ENCODE measurements at regions not wholly inside any gene's neighbourhood (a gene's known extent, or its start where the extent isn't known, plus 50 kb on each side); places are given as distances from the start of the nearest gene placed in this dataset.

DNA sequence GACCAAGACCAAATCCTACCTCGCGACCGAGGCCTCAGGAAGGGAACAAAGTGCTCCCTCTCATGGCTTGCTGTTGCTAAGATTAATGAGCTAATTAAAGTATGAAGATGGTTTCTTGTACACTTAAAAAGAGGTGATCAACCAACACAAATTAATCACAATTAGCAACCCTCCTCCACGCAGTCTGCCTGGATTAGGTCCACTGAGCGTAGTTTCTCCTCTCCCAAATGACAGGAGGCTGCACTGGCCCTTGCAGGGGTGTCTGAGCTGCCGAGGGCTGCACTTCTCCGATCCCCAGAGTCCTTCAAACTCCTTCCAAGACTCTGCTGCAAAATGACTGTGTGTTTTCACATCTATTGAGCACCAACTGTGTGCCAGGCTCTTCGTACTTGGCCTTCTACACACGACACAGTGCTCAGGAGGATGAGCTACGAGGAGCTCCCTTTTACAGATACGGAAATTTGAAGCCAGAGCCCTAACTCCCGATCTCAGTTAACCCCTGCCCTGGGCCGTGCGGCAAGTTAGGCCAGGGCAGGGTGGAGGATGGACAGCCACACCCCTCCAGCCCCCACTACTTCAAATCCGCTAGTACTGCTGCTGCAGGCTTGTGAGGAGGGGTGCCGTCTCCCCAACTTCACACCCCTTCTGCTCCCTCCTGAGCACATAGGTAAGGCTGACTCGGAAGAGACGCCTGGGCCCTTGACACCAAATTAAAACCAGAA is 101.0 kb upstream of the LINGO1 start:
- H3K27ac ChIP-seq (ENCODE audit: low read length): no peak overlapping the region
- ChIA-PET CTCF (interaction anchor here (0.6 kb wide), 1 partner anchor 51 kb away, joined by 3 read pairs; no protein-coding TSS in a partner anchor), POLR2A (interaction anchor here (0.6 kb wide), 1 partner anchor 1572 kb away, joined by 3 read pairs; no protein-coding TSS in a partner anchor)
- intact Hi-C loops (cut with micrococcal nuclease; ENCODE audit: unreplicated experiment): no loop called here
- H3K4me1 ChIP-seq (ENCODE audit: control insufficient read depth, insufficient read depth, low read length): no peaks in the 10 kb centered on the region
- H3K27me3 ChIP-seq (ENCODE audit: control insufficient read depth, insufficient read depth, low read length): no peaks in the 10 kb centered on the region; the same call in 1 of the 2 replicates
- no peak for DNase-seq (ENCODE audit: low read depth, low spot score)
- in situ Hi-C loops (cut with HindIII; ENCODE audit: low pct_unique_long_range_greater_than_20kb, low sequenced_read_pairs): no loop called here
- TF ChIP-seq REST (IDR thresholded peaks at IDR 0.05; ENCODE audit: insufficient read depth in 1 of 2, low read depth in 2 of 2, low read length in 1 of 2): no peak
- no peak for TF ChIP-seq POLR2AphosphoS5 (IDR thresholded peaks at IDR 0.05; ENCODE audit: low read depth, low read length)
- no peak for TF ChIP-seq TCF7L2 (IDR thresholded peaks at IDR 0.05; ENCODE audit: low read depth, low read length)
- no peak for TF ChIP-seq SIN3A (IDR thresholded peaks at IDR 0.05; ENCODE audit: borderline replicate concordance, insufficient read depth, low read depth, low read length)
- TF ChIP-seq, protein P1, sequence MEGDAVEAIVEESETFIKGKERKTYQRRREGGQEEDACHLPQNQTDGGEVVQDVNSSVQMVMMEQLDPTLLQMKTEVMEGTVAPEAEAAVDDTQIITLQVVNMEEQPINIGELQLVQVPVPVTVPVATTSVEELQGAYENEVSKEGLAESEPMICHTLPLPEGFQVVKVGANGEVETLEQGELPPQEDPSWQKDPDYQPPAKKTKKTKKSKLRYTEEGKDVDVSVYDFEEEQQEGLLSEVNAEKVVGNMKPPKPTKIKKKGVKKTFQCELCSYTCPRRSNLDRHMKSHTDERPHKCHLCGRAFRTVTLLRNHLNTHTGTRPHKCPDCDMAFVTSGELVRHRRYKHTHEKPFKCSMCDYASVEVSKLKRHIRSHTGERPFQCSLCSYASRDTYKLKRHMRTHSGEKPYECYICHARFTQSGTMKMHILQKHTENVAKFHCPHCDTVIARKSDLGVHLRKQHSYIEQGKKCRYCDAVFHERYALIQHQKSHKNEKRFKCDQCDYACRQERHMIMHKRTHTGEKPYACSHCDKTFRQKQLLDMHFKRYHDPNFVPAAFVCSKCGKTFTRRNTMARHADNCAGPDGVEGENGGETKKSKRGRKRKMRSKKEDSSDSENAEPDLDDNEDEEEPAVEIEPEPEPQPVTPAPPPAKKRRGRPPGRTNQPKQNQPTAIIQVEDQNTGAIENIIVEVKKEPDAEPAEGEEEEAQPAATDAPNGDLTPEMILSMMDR (IDR thresholded peaks at IDR 0.05): no peak
- H3K36me3 ChIP-seq (ENCODE audit: control insufficient read depth, insufficient read depth, low read length): no peaks in the 10 kb centered on the region
- H3K9me3 ChIP-seq (ENCODE audit: control insufficient read depth, insufficient read depth, low read depth, low read length): no peaks in the 10 kb centered on the region
- H3K4me3 ChIP-seq (ENCODE audit: low read depth in 2 of 2, low read length in 2 of 2): no peak overlapping the region
- ATAC-seq: no peak
- no TSS peak for BruUV-seq (replicated peaks)

DNA sequence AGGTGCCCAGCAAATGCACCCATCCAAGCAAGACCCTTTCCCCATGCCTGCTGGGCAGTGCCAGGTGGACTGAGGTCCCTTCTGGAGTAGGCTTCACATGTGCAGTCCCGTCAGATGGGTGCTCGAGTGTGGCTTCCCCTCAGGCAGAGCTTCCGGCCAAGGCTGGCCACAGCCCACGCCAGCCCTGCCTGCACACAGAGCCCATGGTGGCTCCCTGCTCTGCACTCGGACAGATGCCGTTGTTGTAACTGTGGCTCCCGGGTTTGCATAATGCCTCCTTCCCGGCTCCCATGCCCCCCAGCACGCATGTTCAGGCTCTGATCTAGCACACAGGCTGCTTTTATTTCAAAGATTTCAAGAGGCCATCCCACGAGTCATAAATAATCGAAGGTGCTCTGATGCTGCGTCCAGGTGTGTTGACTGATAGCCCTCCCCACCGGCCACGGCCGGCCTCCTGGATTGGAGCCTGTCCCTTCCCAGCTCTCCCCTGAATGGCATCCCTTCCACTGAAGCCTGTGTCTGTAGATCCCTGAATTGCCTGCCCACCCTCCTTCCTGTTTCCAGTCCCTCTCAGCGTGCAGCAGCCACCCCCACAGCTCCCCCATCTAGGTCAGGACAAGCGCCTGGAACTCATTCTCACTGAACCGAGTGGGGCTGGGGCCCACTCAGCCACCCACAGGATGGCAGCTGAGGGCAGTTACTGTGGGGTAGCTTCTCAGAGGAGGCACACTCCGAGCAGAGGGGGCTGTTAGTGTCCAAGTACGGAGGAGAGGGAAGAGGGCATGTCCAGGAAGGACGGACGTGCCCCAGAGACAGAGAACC is 100.0 kb upstream of the LINGO1 start:
- Histone ChIP-seq H3K4me3 (ENCODE audit: low read depth in 2 of 2, low read length in 2 of 2) (no peak overlapping the region), H3K27ac (ENCODE audit: low read length) (no peak overlapping the region), H3K9me3 (ENCODE audit: control insufficient read depth, insufficient read depth, low read depth, low read length) (no peaks in the 10 kb centered on the region), H3K4me1 (ENCODE audit: control insufficient read depth, insufficient read depth, low read length) (no peaks in the 10 kb centered on the region), H3K27me3 (ENCODE audit: control insufficient read depth, insufficient read depth, low read length) (no peaks in the 10 kb centered on the region; the same call in 1 of the 2 replicates), H3K36me3 (ENCODE audit: control insufficient read depth, insufficient read depth, low read length) (no peaks in the 10 kb centered on the region)
- CTCF ChIA-PET: no interaction called here
- DNase-seq (ENCODE audit: low read depth, low spot score) (no peak), ATAC-seq (no peak)
- intact Hi-C loops (cut with micrococcal nuclease; ENCODE audit: unreplicated experiment): no loop called here
- no peak for TF ChIP-seq REST (IDR thresholded peaks at IDR 0.05; ENCODE audit: insufficient read depth in 1 of 2, low read depth in 2 of 2, low read length in 1 of 2)
- TF ChIP-seq TCF7L2 (IDR thresholded peaks at IDR 0.05; ENCODE audit: low read depth, low read length): no peak
- TF ChIP-seq POLR2AphosphoS5 (IDR thresholded peaks at IDR 0.05; ENCODE audit: low read depth, low read length): no peak
- TF ChIP-seq, protein P1 (IDR thresholded peaks at IDR 0.05): no peak
- TF ChIP-seq SIN3A (IDR thresholded peaks at IDR 0.05; ENCODE audit: borderline replicate concordance, insufficient read depth, low read depth, low read length): no peak
- BruUV-seq (replicated peaks): no TSS peak
- in situ Hi-C loops (cut with HindIII; ENCODE audit: low pct_unique_long_range_greater_than_20kb, low sequenced_read_pairs): no loop called here
- POLR2A ChIA-PET: no interaction called here

Data from Panc1 (cell line).